ENCODE measurements at regions not wholly inside any gene's neighbourhood (a gene's known extent, or its start where the extent isn't known, plus 50 kb on each side); places are given as distances from the start of the nearest gene placed in this dataset.

GRCh38 chr7:156499247-156499881 is 141.2 kb upstream of the RNF32 start:
- no peak overlapping the region for H3K4me3 ChIP-seq (ENCODE audit: control insufficient read depth, low read depth, low read length)
- no peak for DNase-seq (ENCODE audit: low read depth)
- TF ChIP-seq CTCF (conservative IDR thresholded peaks at IDR 0.05; ENCODE audit: control insufficient read depth, insufficient read depth, low read depth, low read length) = no peak

- no peak overlapping the region for H3K4me3 ChIP-seq (ENCODE audit: control insufficient read depth, low read depth, low read length)
- no peak for DNase-seq (ENCODE audit: low read depth)
- no peak for TF ChIP-seq CTCF (conservative IDR thresholded peaks at IDR 0.05; ENCODE audit: control insufficient read depth, insufficient read depth, low read depth, low read length)
Observed at GRCh38 chr7:156497776-156498509, 142.6 kb upstream of the RNF32 start.

GRCh38 chr7:156496865-156497264 is 143.7 kb upstream of the RNF32 start:
- no peak overlapping the region for H3K4me3 ChIP-seq (ENCODE audit: control insufficient read depth, low read depth, low read length)
- DNase-seq (ENCODE audit: low read depth) = no peak
- no peak for TF ChIP-seq CTCF (conservative IDR thresholded peaks at IDR 0.05; ENCODE audit: control insufficient read depth, insufficient read depth, low read depth, low read length)

- DNase-seq (ENCODE audit: low read depth) = no peak
- no peak overlapping the region for H3K4me3 ChIP-seq (ENCODE audit: control insufficient read depth, low read depth, low read length)
- no peak for TF ChIP-seq CTCF (conservative IDR thresholded peaks at IDR 0.05; ENCODE audit: control insufficient read depth, insufficient read depth, low read depth, low read length)
Observed at GRCh38 chr7:156496363-156496769, 144.2 kb upstream of the RNF32 start.

DNA sequence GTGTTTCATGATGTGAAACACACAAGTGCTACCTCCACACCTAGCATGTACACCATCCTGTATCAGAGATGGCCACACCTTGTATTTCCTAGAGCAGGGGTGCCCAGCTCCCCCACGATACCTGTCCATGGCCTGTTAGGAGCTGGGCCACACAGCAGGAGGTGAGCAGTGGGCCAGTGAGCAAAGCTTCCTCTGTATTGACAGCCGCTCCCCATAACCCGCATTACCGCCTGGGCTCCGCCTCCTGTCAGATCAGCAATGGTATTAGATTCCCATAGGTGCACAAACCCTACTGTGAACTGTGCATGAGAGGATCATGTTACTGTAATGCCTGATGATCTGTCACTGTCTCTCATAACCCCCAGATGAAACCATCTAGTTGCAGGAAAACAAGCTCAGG is 145.6 kb upstream of the RNF32 start:
- TF ChIP-seq CTCF (conservative IDR thresholded peaks at IDR 0.05; ENCODE audit: control insufficient read depth, insufficient read depth, low read depth, low read length) = no peak
- H3K4me3 ChIP-seq (ENCODE audit: control insufficient read depth, low read depth, low read length) = no peak overlapping the region
- DNase-seq (ENCODE audit: low read depth) = no peak

DNA sequence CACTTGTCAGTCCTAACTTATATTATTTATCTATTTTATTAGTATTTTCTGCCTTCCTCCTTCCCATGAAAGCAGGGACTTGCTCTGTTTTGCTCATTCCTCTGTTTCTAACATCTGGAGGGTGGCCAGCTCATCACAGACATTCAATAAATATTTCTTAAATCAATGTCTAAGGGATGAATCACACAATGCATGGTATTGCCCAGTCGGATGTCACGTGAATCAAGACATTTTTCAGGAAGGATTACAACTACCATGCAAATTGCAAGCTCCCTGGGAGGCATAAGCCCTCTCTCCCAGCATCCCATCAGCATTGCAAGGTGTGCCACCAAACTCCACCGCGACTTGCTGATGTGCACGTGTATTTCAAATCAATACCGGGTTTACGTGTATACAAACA is 146.6 kb upstream of the RNF32 start:
- DNase-seq (ENCODE audit: low read depth) = peak; percentile 7
- TF ChIP-seq CTCF (conservative IDR thresholded peaks at IDR 0.05; ENCODE audit: control insufficient read depth, insufficient read depth, low read depth, low read length) = no peak
- no peak overlapping the region for H3K4me3 ChIP-seq (ENCODE audit: control insufficient read depth, low read depth, low read length)
